Hepatocyte (in vitro differentiated cells): ENCODE measurements at regions not wholly inside any gene's neighbourhood (a gene's known extent, or its start where the extent isn't known, plus 50 kb on each side); places are given as distances from the start of the nearest gene placed in this dataset.
"Not testable (repeated sequence)": the region's sequence is repeated elsewhere in the genome, so short reads cannot be mapped to it uniquely, and the experiment has no call there.

Source experiments
- DNase-seq: peaks from one replicate; pipeline ENCODE4 v3.0.0-alpha.2; 2016; ENCODE audit warnings: low spot score
- H2AFZ ChIP-seq: fragments of 200-600 bp; sonication (generic); 2 replicates; pipeline ENCODE4 v1.6.0; 2016; ENCODE audit warnings: antibody characterized with exemption, mild to moderate bottlenecking
- H3K27ac ChIP-seq: fragments of 200-600 bp; sonication (generic); 2 replicates; pipeline ENCODE4 v1.5.1; 2016; ENCODE audit warnings: mild to moderate bottlenecking
- H3K27me3 ChIP-seq: fragments of 200-600 bp; sonication (generic); 2 replicates; pipeline ENCODE4 v1.6.1; 2016
- H3K36me3 ChIP-seq: fragments of 200-600 bp; sonication (generic); replicated peaks from 2 replicates; pipeline ENCODE4 v1.5.1; 2016; ENCODE audit warnings: low read depth; ENCODE audit not compliant: insufficient read depth
- H3K4me1 ChIP-seq: fragments of 200-600 bp; sonication (generic); 2 replicates; pipeline ENCODE4 v1.5.1; 2016; ENCODE audit warnings: mild to moderate bottlenecking, moderate library complexity; ENCODE audit not compliant: insufficient read depth
- H3K4me2 ChIP-seq: fragments of 200-600 bp; sonication (generic); 2 replicates; pipeline ENCODE4 v1.6.0; 2016
- H3K4me3 ChIP-seq: fragments of 200-600 bp; sonication (generic); 2 replicates; pipeline ENCODE4 v1.5.1; 2016; ENCODE audit warnings: mild to moderate bottlenecking
- H3K79me2 ChIP-seq: fragments of 200-600 bp; sonication (generic); 2 replicates; pipeline ENCODE4 v1.6.0; 2017; ENCODE audit warnings: mild to moderate bottlenecking
- H3K9me2 ChIP-seq: fragments of 200-600 bp; sonication (generic); replicated peaks from 2 replicates; pipeline ENCODE4 v1.6.0; 2017; ENCODE audit warnings: mild to moderate bottlenecking; ENCODE audit not compliant: insufficient read depth
- H3K9me3 ChIP-seq: fragments of 200-600 bp; sonication (generic); 2 replicates; pipeline ENCODE4 v1.5.1; 2016; ENCODE audit warnings: low read depth, mild to moderate bottlenecking
- H4K20me1 ChIP-seq: fragments of 200-600 bp; sonication (generic); 2 replicates; pipeline ENCODE4 v1.6.0; 2016; ENCODE audit warnings: mild to moderate bottlenecking; ENCODE audit not compliant: insufficient read depth, poor library complexity, severe bottlenecking
- EZH2 ChIP-seq: fragments of 200-600 bp; sonication (generic); IDR thresholded peaks from 2 replicates; pipeline ENCODE4 v1.6.1; 2016; ENCODE audit warnings: antibody characterized with exemption, mild to moderate bottlenecking, borderline replicate concordance
- EZH2phosphoT487 ChIP-seq: fragments of 200-600 bp; sonication (generic); IDR thresholded peaks from one replicate; pipeline ENCODE4 v1.6.1; 2018; ENCODE audit warnings: antibody characterized with exemption, mild to moderate bottlenecking, low read depth, moderate library complexity; ENCODE audit not compliant: unreplicated experiment, severe bottlenecking
- WGBS: methylation state at CpG from one replicate; pipeline ENCODE4 v1.1.6; 2016; ENCODE audit warnings: low lambda C conversion rate; ENCODE audit errors: missing lambda C conversion rate; 5-methylcytosine and 5-hydroxymethylcytosine counted together
- TF ChIP-seq, protein P1 (sequence below): fragments of 200-600 bp; sonication (generic); IDR thresholded peaks from 2 replicates; pipeline ENCODE4 v1.5.1; 2016; ENCODE audit warnings: antibody characterized with exemption, mild to moderate bottlenecking; ENCODE audit not compliant: poor library complexity

DNA sequence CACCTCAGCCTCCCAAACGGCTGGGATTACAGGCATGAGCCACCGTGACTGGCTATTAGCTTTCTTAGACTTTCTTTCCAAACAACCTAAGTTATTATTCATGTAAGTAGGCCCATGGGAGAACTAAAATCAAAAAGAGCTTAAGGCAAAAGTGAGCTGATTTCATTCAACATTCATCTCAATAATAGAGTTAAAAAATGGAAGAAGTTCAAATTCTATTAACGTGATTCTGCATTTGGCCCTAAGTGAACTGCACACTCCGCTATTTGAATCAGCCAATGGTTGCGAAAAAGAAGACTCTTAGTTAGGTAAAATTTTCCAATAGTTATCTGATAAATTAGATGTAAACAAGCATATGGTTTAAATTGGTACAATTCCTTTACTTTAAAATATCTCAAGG, 68.6 kb upstream of the WARS2 start:
- no peak for DNase-seq
- WGBS: 79% methylated on average over 5 of the region's 5 CpGs
- no peaks in the 10 kb centered on the region for H4K20me1 ChIP-seq
- H2AFZ ChIP-seq: no peak overlapping the region
- H3K9me3 ChIP-seq: no peaks in the 10 kb centered on the region
- no peaks in the 10 kb centered on the region for H3K9me2 ChIP-seq
- TF ChIP-seq, protein P1, sequence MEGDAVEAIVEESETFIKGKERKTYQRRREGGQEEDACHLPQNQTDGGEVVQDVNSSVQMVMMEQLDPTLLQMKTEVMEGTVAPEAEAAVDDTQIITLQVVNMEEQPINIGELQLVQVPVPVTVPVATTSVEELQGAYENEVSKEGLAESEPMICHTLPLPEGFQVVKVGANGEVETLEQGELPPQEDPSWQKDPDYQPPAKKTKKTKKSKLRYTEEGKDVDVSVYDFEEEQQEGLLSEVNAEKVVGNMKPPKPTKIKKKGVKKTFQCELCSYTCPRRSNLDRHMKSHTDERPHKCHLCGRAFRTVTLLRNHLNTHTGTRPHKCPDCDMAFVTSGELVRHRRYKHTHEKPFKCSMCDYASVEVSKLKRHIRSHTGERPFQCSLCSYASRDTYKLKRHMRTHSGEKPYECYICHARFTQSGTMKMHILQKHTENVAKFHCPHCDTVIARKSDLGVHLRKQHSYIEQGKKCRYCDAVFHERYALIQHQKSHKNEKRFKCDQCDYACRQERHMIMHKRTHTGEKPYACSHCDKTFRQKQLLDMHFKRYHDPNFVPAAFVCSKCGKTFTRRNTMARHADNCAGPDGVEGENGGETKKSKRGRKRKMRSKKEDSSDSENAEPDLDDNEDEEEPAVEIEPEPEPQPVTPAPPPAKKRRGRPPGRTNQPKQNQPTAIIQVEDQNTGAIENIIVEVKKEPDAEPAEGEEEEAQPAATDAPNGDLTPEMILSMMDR: no peak
- TF ChIP-seq EZH2 (no peak), EZH2phosphoT487 (no peak)
- H3K79me2 ChIP-seq: no peaks in the 10 kb centered on the region
- no peaks in the 10 kb centered on the region for H3K4me1 ChIP-seq
- H3K4me3 ChIP-seq: no peak overlapping the region
- no peak overlapping the region for H3K27ac ChIP-seq
- H3K36me3 ChIP-seq: no peaks in the 10 kb centered on the region
- no peaks in the 10 kb centered on the region for H3K27me3 ChIP-seq
- no peak overlapping the region for H3K4me2 ChIP-seq

DNA sequence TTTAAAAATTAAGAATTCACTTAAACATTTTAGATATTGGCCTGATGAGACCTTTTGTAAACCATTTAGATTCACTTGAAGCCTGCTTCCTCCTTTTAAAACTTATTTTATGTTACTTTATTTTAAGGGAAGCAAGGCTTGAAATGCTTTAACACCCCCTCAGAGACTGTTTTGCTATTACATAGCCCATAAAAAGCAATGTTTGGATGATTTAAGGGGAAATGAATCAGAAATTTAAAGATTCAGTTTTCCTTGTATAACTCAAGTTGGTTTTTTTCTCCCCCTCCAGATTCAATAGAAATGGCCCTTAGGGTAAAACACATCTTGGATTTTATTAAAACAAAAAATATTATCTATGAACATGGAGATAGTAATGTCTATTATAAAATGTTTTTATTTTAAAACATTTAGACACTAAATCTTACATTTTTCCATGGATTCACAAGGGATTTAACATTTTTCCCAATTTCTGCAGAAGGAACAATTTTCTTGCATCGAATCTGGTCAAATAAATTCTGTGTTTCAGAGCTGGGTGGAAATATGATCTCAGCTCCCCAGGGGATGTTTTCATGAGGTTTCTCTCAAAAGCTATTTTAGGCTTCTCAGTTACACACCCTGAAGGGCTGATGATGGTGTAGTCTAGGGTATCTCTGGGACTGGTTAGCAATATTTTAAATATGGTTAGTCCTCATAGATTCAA, 69.3 kb upstream of the WARS2 start:
- WGBS: 68% methylated on average over 1 of the region's 1 CpG

DNA sequence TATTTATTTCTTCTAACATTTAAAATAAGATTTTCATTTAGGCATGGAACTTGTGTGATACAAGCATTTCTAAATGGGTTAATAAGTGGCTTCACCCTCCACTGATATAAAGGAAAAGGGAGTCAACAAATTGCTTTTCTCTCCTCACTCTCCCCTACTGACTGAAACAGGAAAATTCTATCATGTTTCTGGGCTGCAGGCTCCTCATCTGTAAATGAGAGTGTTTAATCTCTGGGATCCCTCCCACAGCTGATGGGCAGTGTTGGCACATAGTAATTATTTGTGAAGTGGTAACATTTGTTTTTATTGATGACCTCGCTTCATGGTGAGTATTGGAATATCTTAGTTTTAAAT, 69.8 kb upstream of the WARS2 start:
- no peak for DNase-seq
- Histone ChIP-seq H3K79me2 (no peaks in the 10 kb centered on the region), H3K9me2 (no peaks in the 10 kb centered on the region), H3K4me1 (no peaks in the 10 kb centered on the region), H3K27me3 (no peaks in the 10 kb centered on the region), H2AFZ (no peak overlapping the region), H3K9me3 (no peaks in the 10 kb centered on the region), H4K20me1 (no peaks in the 10 kb centered on the region), H3K4me2 (no peak overlapping the region), H3K4me3 (no peak overlapping the region), H3K27ac (no peak overlapping the region), H3K36me3 (no peaks in the 10 kb centered on the region)
- TF ChIP-seq EZH2phosphoT487: no peak
- TF ChIP-seq, protein P1: no peak
- 90% methylated on average over 1 of the region's 1 CpG for WGBS

More for the DNA sequence above, 69.3 kb upstream of the WARS2 start:
- Histone ChIP-seq H3K4me2 (no peak overlapping the region), H3K9me3 (no peaks in the 10 kb centered on the region), H3K27me3 (no peaks in the 10 kb centered on the region), H3K4me3 (no peak overlapping the region), H4K20me1 (no peaks in the 10 kb centered on the region), H3K79me2 (no peaks in the 10 kb centered on the region), H3K9me2 (no peaks in the 10 kb centered on the region), H3K4me1 (no peaks in the 10 kb centered on the region), H2AFZ (no peak overlapping the region), H3K27ac (no peak overlapping the region), H3K36me3 (no peaks in the 10 kb centered on the region)
- DNase-seq: no peak
- TF ChIP-seq, protein P1: no peak
- TF ChIP-seq EZH2phosphoT487 (no peak), EZH2 (no peak)

DNA sequence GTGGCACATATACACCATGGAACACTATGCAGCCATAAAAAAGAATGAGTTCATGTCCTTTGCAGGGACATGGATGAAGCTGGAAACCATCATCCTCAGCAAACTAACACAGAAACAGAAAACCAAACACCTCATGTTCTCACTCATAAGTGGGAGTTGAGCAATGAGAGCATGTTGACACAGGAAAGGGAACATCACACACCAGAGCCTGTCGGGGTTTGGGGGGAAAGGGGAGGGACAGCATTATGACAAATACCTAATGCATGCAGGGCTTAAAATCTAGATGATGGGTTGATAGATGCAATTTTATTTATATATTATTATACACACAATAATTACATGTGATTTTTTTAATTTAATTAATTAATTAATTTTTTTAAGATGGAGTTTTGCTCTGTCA, 72.8 kb upstream of the WARS2 start:
- not testable (repeated sequence) for H3K79me2 ChIP-seq, H2AFZ ChIP-seq, H3K27ac ChIP-seq, H3K36me3 ChIP-seq, H3K4me2 ChIP-seq, H3K4me3 ChIP-seq, H4K20me1 ChIP-seq, H3K4me1 ChIP-seq, H3K9me3 ChIP-seq, H3K27me3 ChIP-seq, DNase-seq, H3K9me2 ChIP-seq
- WGBS: 75% methylated on average over 1 of the region's 1 CpG

DNA sequence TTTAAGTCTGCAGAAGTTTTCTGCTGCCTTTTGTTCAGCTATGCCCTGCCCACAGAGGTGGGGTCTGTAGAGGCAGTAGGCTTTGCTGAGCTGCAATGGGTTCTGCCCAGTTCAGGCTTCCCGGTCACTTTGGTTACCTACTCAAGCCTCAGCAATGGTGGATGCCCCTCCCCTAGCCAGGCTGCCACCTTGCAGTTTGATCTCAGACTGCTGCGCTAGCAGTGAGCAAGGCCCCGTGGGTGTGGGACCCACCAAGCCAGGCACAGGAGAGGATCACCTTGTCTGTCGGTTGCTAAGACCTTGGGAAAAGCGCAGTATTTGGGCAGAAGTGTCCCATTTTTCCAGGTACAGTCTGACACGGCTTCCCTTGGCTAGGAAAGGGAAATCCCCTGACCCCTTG, 74.5 kb upstream of the WARS2 start:
- not testable (repeated sequence) for DNase-seq, H3K79me2 ChIP-seq, H3K4me2 ChIP-seq, H3K4me3 ChIP-seq, H4K20me1 ChIP-seq, H3K4me1 ChIP-seq, H3K9me3 ChIP-seq, H3K36me3 ChIP-seq, H2AFZ ChIP-seq, H3K9me2 ChIP-seq, H3K27me3 ChIP-seq, H3K27ac ChIP-seq
- 87% methylated on average over 6 of the region's 6 CpGs for WGBS
